NCI-H510A treated with DMSO at 0.1 percent for 48 hours (cell line): ENCODE measurements at regions not wholly inside any gene's neighbourhood (a gene's known extent, or its start where the extent isn't known, plus 50 kb on each side); places are given as distances from the start of the nearest gene placed in this dataset.
"Not testable (repeated sequence)": the region's sequence is repeated elsewhere in the genome, so short reads cannot be mapped to it uniquely, and the experiment has no call there.

Experiments
- DNase-seq: peaks from one replicate; lab custom pipeline; 2025; lab: John Stamatoyannopoulos, UW

GRCh38 chr21:14613486-14614224, 67.5 kb upstream of the SAMSN1 start:
- no peak for DNase-seq

DNA sequence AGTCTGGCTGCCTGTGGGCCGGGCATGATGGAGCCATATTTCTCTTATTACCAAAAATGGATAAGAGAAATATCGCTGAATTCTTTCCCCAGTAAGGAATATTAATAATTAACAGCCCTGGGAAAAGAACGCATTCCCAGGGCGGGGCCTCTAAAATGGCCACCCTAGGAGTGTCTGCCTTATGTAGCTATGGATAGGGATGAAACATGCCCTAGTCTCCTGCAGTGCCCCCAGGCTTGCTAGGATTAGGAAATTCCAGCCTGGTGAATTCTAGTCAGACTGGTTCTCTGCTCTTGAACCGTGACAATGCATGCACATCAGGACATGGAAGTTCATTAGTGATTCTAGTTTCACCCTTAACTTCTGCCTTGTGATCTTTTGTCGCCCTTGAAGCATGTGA, 64.0 kb upstream of the SAMSN1 start:
- DNase-seq, result not testable (repeated sequence)

DNA sequence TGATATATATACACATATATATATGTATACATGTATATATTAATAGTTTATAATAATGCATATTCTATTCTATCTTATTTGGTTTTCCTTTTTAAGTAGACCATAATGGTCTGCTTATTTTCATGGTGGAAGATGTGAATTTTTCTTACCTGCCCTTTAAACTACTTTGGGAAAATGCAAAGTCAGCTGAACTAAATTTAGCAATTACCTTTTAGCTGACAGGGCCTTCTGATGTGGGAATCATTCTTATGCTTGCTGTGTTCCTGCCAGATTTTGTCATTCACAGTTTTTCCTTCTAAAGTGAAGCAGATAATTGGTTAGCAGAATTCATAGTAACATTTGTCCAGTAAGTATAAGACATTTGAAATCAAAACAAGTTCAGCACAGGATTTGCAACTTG, 63.2 kb upstream of the SAMSN1 start:
- DNase-seq, result no peak

GRCh38 chr21:14607262-14607661, 61.1 kb upstream of the SAMSN1 start:
- DNase-seq, result no peak

GRCh38 chr21:14603202-14603601, 57.1 kb upstream of the SAMSN1 start:
- no peak for DNase-seq

DNA sequence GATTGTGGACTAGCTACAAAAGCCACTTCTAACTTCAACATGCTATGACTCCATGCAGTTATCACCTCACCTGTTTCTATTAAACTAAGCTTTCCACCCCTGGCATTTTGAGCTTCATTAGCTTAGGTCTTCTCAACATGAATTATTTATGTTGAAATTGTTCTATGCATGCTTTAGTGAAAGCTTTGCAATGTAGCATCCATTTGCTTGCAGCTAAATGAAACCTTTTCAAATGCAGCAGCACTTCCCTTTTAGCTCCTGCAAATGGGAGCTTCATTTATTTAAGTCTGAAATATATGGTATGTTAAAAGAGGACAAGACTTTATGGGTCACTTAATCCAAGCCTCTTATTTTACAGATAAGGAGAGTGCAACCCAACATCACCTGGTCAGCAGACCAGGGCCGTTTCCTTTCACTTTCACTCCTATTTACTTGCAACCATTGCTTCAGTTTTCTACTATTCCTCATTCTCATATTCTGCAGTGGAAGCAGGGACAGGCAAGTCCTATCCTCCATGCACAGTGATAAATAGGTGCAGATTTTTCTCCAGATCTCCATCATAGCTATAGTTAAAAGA, 56.4 kb upstream of the SAMSN1 start:
- DNase-seq, result no peak

DNA sequence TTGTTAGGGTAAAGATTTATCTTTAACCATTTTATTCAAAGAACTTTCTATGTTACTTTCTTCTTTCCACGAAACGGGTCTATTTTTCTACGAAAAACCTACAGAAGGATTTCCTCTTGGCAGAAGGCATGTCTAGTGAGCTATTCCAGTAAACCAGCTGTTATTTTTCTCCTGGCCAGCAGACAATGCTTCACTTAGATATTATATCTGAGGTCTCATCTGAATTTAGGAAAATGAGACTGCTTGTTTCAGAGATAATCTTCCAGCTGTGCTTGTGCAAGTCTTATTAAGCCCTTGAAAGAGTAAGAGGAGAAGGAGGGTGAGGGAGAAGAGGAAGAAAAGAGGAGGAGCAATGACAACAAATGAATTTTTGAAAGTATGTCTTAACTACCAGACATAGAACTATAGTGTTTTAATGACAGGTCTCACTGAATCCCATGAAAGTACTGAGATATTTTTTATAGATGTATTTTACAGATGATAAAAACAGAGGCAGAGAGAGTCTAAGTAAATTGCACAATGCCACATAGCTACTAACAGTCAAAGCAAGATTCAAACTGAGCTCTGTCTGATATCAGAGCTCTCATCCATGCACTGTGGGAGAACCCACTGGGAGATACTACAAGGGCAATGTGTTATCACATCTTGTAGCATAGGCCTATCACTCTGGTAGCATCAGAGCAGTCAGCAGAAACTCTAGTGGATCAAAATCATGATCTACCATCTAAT, 54.6 kb upstream of the SAMSN1 start:
- no peak for DNase-seq

DNA sequence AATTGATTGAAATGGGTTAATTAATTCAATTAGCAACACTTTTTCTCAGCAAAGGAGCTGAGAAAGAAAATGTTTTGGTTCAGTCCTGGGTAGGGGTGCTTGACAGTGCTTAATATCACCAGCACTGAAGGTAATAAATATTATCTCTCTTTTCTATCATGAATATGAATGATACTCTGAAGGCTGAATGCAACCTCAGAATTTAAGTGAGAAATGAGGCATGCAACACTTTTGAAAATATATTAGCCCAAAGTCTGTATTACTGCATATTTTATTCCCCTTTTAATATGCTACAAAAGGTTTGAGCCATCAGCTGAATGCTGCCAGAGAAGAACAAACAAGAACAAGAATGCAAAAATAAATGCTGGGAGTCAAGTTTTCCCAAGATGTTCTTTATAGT, 52.0 kb upstream of the SAMSN1 start:
- DNase-seq, result no peak
